Panc1 (cell line): ENCODE measurements at regions not wholly inside any gene's neighbourhood (a gene's known extent, or its start where the extent isn't known, plus 50 kb on each side); places are given as distances from the start of the nearest gene placed in this dataset.

Experiments used
- CTCF ChIP-seq: fragments of 450-650 bp; IDR thresholded peaks from 2 replicates; pipeline ENCODE4 v1.5.1; 2017; ENCODE audit warnings: mild to moderate bottlenecking
- POLR2AphosphoS5 ChIP-seq: IDR thresholded peaks from 2 replicates; pipeline ENCODE4 v1.6.1; 2012; ENCODE audit warnings: mild to moderate bottlenecking, low read depth, low read length, moderate library complexity
- TCF7L2 ChIP-seq: IDR thresholded peaks from 2 replicates; pipeline ENCODE4 v1.6.1; 2011; ENCODE audit warnings: mild to moderate bottlenecking, low read depth, low read length, inconsistent platforms

- TF ChIP-seq CTCF (no peak), POLR2AphosphoS5 (no peak), TCF7L2 (no peak)
These were observed 175.6 kb upstream of the CDH11 start for GRCh38 chr16:65297453-65297852.
